HG03108 (cell line): ENCODE measurements at regions not wholly inside any gene's neighbourhood (a gene's known extent, or its start where the extent isn't known, plus 50 kb on each side); places are given as distances from the start of the nearest gene placed in this dataset.
"Not testable (repeated sequence)": the region's sequence is repeated elsewhere in the genome, so short reads cannot be mapped to it uniquely, and the experiment has no call there.

Experiments
- ATAC-seq: cut with Tn5 transposase; IDR thresholded peaks from one replicate; pipeline ENCODE4 v1.9.1; 2021; ENCODE audit warnings: moderate library complexity; ENCODE audit not compliant: unreplicated experiment

DNA sequence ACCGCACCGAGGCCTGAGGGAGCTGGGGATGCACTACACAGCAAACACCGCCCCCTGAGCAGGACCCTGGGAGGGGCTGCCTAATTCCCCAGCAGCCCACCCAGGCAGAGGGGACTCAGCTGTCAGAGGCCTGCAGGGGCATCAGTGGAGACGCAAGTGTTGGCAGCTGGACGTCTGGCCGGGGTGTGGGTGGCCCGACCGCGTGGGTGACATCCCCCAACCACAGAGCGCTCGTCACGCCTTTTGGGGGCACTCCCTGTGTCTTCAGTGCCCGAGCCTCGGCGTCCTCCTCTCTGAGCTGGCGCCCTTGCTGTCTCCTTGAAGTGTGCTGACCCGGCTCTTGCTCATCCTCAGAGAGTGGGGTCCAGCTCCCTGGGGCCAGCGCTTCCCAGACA, 150.2 kb downstream of the BRD1 start:
- no peak for ATAC-seq

DNA sequence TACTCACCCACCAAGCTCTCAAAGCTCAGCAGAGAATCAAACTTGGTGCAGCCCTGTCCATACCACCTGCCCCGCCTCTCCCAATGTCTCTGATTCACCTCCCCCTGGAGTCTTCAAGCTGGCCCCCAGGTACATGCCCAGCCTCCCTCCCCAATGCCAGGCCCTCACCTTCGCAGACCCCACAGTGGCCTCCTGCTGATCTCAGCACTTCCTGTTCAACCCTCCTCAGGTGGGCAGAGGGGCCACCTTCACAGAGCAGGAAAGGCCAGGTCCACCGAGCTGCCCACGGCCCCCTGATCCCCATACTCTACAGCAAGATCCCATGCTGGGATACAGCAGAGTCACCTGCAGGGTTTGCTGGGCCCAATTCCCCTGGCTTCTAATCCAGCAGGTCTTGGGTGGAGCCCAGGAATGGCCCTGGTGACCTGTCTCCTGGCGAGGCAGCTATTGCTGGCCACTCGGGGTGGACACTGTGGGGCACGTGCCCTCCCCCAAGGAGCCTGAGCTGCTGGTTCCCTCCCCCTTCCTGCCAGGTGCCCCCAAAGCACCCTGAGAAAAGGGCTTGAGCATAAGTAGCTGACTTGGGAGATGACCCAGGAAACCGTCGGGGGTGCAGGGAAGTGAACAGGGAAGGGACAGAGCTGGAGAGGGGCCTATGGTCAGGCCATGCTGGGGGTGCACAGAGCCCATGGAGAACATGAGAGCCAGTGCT, 150.7 kb downstream of the BRD1 start:
- ATAC-seq: no peak

DNA sequence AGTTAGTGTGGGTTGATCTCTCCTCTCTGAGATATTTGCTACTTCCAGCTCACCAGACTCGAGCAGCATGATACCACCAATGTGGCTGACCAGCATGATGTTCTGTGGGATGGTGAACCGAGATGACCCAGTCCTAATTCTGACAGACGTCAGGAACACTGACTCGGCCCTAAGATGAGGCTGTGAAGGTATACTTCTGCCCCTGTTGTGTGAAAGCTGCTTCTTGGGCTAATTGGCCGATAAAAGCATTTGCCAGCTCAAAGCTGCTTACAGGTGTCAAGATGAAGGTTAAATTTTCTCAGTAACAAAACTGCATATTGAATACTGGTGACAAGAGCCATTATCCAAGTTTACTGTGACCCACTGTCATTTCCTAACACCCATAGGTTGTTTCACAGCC, 151.4 kb downstream of the BRD1 start:
- ATAC-seq: no peak

DNA sequence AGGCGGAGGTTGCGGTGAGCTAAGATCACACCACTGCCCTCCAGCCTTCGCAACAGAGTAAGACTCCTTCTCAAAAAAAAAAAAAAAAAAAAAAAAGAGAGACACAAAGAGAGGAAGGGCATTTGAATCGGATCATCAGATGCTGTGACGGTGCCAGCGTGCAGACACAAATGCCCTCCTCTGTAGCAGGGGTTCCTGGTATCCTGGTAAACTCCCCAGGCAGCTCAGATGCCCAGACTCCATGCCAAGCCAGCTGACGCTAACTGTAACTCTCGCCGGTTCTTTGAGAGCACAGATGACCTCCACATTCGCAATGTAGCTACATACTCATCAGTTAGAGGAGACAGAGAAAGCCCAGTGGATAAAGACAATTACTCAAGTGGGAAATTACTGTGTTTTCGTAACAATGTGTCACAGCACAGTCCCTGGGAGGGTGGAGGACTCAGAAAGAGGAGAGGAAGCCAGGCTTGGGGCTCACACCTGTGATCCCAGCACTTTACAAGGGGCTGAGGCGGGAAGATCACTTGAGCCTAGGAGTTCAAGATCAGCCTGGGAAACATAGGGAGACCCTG, 153.1 kb downstream of the BRD1 start:
- ATAC-seq: no peak

DNA sequence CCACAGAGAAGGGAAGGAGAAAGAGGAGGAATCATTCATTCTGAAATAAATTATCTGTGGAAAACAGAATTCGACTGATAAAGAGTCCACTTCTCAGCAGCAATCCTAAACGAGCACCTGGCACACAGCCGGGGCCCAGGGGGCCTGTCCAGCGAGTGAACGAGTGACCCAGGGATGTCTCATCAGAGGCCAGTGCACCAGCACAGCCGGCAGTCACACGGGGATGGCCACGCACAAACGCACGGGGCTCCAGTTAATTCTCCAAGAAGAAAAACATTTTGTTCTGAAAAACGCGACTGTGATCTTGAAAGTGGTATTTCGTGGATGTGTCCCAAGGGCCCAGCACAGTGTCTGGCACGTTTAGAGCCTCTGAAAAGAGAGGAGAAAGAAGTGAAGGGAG, 154.6 kb downstream of the BRD1 start:
- ATAC-seq: no peak

DNA sequence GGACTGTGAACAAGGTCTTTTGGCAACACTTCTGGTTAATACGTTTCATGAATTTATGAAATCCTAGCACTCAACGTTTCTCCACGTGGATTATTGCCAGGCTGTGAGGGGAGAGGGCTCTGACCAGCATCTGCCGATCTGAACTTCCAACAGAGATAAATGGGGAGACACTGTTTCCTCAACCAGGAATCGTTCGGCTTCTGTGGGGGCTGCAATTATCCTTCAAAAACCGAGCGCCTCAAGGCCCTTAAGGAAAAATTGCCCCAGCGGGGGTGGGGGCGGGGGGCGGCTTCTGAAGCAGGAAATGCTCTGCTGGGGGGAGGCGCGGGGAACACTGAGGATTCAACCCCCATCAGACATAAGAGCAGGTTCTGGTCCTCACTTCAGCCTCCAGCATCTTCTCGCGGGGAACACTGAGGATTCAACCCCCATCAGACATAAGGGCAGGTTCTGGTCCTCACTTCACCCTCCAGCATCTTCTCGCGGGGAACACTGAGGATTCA, 155.6 kb downstream of the BRD1 start:
- ATAC-seq: no peak

DNA sequence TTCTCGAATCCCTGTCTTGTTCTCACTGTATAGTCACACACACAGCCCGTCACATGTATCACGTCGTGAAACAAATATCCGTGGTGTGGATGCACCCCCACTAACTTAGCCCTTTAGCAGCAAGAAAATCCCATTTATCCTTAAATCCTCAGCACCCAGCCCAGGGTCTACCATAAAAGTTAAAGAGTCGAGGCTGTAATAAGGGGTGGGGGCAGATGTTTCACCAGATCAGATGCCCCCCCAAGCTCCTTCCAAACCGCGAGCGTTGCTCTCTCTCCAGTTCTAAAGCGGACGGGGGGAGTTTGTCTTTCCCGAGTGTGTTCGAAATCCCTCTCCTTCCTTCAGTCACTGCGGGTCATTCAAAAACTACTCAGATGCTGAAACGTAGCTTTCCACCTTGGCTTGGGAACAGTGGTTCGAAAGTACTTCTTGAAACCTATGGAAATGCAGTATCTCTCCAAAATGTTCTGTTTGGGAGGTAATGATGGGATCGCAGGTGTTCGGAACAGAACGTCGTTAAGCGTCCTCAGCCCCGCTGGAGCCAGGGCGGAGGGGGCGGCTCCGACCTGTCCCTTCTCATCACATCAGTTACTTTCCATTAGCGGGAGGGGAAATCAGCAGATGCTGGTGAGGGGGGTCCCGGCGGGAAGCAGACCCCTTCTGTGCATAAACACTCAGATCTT, 156.2 kb downstream of the BRD1 start:
- no peak for ATAC-seq

DNA sequence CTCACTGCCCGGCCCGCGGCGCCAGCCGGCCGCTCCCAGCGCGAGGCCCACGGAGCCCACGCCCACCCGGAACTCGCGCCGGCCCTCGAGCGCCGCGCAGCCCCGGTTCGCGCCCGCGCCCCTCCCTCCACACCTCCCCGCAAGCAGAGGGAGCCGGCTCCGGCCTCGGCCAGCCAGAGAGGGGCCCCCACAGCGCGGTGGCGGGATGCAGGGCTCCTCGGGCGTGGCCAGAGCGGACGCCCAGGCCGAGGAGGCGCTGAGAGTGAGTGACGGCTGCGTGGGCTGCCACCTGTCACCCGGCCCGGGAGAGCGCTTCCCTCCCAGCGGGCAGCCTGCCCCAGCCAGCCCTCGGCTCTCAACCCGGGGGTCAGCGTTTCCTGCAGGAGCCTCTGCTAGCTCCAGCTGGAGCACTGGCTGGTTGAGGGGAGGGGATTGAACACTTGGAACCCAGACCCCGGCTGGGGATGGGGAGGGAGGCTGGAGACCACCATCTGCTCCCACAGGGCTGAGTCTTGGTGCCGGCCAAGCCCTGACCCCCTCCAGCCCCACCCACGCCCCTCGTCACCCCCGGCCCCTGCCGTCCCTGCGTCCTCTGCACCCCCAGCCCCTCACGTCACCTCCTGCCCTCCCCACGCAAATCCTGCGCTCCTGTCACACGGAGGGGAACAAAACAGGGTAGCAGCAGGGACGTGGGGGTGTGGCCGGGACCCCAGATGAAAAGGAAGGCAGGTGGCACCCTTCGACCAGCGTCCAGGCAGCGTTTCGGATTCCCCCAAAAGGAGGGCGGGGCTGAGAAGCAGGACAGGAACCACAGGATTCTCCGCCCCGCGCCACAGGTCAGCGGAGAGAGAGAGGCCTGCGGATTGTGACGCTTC, 157.0 kb downstream of the BRD1 start:
- ATAC-seq: no peak

DNA sequence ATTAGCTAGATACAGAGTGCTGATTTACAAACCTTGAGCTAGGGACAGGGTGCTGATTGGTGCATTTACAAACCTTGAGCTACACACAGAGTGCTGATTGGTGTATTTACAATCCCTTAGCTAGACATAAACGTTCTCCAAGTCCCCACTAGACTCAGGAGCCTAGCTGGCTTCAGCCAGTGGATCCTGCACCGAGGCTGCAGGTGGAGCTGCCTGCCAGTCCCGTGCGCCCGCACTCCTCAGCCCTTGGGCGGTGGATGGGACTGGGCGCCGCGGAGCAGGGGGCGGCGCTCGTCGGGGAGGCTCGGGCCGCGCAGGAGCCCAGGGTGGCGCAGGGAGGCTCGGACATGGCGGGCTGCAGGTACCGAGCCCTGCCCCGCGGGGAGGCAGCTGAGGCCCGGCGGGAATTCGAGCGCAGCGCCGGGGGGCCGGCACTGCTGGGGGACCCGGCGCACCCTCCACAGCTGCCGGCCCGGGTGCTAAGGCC, 157.7 kb downstream of the BRD1 start:
- not testable (repeated sequence) for ATAC-seq

DNA sequence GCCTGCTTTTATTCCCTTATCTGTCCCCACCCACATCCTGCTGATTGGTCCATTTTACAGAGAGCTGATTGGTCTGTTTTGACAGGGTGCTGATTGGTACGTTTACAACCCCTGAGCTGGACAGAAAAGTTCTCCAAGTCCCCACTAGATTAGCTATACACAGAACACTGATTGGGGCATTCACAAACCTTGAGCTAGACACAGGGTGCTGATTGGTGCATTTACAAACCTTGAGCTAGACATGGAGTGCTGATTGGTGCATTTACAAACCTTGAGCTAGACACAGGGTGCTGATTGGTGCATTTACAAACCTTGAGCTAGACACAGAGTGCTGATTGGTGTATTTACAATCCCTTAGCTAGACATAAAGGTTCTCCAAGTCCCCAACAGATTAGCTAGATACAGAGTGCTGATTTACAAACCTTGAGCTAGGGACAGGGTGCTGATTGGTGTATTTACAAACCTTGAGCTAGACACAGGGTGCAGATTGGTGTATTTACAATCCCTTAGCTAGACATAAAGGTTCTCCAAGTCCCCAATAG, 158.2 kb downstream of the BRD1 start:
- not testable (repeated sequence) for ATAC-seq

DNA sequence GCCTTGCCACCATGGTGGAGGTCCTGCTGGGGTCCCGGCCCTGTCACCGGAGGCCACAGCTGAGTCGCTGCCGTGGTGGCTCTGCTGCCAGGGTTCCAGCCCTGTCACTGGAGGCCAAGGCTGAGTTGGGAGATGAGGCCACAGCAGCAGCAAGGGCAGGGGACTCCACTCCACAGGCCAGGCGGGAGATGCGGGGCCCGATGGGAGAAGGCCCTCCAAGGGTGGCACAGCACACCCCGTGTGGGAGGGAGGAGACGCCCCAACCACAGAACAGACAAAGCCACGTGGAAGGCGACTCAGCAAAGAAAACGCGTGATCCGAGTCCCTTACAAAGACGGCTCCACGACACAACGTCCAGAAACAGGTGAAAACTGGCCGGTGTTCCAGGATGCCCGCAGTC, 159.3 kb downstream of the BRD1 start:
- ATAC-seq: no peak

DNA sequence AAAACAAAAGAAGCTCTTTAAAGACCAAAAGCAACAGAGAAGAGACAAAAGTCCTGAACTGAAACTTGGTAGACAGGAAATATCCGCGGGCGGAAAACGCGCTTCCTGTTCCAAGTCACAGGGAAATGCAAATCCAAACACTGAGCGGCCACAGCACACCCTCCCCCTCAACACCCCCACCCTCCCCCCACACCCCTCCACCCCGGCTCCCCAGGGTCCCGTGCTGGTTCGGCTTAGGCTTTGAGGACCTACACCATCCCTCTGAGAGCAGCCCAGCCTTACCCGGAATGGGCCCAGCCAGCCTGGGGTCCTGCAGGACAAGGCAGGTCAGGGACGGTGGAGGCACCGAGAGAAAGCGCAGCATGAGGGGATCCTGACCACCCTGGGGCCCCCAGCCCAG, 160.4 kb downstream of the BRD1 start:
- no peak for ATAC-seq

DNA sequence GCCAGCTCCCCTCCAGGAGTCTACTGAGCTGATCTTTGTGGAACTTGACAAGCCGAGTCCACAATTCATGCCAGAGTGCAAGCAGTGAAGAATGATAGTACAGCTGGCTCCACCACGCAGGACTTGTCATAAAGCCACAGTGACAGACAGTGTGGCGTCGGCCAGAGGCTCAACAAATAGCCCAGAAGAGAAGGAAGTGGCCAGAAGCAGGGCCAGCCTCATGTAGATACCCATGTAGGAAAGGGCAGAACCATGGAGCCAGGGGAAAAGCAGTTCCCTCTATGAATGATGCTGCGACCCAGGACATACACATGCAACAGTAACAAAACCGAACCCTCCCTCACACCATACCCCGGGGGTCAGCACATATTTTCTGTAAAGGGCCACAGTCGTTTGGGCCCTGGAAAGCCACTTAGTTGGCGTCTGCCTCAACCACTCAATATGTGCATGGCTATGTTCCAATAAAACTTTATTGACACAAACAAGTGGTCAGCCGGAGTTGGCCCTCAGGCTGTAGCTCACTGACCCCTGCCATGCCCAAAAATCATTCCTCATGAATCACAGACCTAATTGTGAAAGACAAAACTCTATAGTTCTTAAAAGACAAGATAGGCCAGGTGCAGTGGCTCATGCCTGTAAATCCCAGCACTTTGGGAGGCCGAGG, 161.4 kb downstream of the BRD1 start:
- no peak for ATAC-seq

DNA sequence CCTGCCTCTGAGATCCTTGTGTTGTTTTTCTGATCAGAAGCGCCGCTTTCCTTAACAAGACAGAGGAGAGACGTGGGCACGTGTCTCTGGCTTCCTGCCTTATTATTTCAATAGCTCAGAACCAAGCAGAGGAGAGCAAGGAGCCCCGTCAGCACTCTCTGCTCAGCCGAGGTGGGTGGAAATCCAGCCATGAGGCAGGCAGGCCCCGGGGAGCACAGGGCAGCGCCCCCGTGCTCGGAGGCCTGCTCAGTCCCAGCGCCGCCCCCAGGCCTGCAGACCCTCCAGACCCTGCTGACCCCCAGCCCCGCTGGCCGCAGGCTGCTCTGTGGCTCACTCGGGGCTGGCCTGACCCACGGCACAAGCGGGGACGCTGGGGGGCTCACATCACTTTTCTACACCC, 162.8 kb downstream of the BRD1 start:
- no peak for ATAC-seq

DNA sequence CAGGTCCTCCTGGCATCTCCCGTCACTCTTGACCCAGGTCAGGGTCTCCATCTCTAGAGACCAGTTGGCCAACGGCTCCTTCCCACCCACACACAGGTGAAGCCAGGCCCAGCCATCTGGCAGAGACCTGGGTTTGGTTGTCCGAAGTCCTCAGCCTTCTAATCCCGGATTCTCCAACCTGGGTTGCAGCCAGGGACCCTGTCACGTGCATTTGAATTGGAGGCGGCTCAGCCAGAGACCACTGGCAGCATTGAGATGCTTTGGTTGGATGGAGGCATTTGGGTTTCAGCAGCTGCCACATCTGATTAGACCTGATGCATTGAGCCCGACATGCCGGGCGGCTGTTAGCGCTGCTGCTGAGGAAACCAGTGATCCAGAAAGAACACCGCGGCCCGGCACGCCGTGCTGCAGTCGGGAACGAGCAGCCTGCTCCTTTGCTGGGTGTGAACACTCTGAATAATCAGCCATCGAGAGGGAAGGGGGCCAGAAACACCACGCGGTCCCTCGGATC, 163.2 kb downstream of the BRD1 start:
- ATAC-seq: no peak

DNA sequence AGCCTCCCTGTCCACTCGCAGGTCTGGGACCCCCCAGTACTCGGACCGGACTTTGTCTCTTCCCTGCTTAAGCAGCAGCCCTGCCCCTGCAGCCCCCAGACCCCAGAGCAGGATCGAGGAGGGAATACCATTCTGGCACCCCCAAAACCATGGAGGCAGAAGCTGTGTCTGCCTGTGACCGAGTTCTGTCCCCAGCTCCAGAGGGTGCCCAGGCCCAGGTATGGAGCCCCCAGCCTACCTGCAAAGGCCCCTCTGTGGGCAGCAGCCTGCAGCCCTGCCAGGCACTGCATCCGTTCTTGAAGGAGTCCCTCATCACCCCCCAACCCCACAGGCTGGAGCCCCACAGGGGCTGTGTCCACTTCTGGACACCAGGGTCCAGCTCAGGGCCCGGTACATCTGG, 163.8 kb downstream of the BRD1 start:
- ATAC-seq: no peak

DNA sequence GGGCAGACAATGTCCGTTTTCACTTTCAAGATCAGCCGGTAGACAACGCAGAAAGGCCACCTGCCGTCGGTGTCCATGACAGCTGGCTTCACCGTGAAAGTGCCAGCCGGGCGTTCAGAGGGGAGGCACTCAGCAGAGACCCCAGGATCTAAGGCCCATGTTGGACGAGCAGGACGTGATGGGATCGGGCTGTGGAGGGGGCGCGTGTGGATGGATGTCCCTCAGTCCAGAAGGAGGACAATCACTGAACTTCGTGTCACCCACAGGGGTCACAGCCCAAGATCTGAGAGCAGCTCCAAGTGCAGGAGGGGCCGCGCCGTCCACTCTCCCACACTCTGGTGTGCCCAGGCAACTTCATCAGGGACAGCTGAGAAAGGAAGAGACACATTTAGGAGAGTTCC, 164.4 kb downstream of the BRD1 start:
- no peak for ATAC-seq

DNA sequence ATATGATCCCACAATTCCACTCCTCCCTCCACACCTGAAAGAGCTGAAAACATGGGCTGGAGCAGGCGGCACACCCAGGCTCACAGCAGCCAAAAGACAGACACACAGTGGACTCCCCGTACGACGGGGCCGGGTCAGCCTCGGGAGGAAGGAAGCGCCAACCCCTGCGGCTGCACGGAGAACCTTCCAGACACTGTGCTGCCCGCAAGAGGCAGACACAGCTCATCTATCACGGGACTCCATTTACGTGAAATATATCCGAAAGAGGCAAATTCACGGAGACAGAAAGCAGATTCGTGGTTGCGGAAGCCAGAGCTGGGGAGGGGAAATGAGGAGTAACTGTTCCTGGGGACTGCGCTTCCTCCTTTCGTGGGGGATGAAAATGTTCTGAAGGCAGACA, 165.0 kb downstream of the BRD1 start:
- no peak for ATAC-seq

DNA sequence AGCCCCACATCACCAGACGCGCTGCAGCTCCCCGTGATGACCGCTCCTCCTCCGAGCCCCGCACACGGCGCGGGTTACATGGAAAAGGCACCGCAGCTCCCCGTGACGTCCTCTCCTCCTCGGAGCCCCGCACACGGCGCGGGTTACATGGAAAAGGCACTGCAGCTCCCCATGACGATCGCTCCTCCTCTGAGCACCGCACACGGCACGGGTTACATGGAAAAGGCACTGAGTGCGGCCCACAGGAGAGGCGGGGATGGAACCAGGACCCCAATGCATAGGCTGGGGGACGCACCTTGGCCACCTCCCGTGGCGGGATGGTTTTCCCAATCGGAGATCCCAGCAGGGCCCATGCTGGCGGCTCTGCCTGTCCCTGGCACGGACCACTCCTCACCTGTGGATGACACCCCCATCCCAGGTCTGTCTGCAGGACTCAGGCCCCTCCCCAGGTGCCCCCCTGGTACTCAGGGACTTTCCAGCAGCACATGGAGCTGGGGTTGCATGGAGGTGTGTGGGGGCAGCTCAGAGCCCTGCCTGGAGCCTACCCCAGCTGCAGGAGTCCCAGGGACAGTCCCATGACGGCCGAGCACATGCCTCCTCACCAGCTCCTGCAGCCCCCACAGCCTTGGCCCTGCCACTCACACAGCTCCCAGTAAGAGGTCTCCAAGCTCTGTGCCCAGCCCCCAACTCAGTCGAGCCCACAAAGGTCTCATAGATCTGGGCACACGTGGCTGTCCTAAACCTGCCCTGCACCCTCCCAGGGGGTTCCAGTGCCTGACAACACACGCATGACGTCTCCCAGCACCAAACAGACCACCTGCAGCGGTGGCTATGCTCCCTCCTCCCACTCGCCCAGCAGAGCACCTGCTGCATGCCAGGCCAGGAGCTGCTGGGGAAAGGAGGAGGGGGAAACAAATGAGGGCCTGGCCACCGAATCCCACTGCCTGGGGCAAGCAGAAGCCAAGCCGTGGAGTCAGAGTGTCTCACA, 166.6 kb downstream of the BRD1 start:
- ATAC-seq: no peak
